Neuron (in vitro differentiated cells): ENCODE measurements at regions not wholly inside any gene's neighbourhood (a gene's known extent, or its start where the extent isn't known, plus 50 kb on each side); places are given as distances from the start of the nearest gene placed in this dataset.

ENCODE experiments used
- H2AFZ ChIP-seq: one replicate; pipeline ENCODE4 v1.6.1; 2013; ENCODE audit warnings: low read depth, mild to moderate bottlenecking, inconsistent platforms, low read length, moderate library complexity
- H3K27me3 ChIP-seq: one replicate; pipeline ENCODE4 v1.6.1; 2013; ENCODE audit warnings: low read length; ENCODE audit not compliant: insufficient read depth
- H3K36me3 ChIP-seq: one replicate; pipeline ENCODE4 v1.6.1; 2013; ENCODE audit warnings: low read length; ENCODE audit not compliant: insufficient read depth
- H3K4me1 ChIP-seq: one replicate; pipeline ENCODE4 v1.6.1; 2013; ENCODE audit warnings: low read length; ENCODE audit not compliant: insufficient read depth
- H3K4me3 ChIP-seq: 2 replicates; pipeline ENCODE4 v1.5.1; 2013; ENCODE audit warnings: mild to moderate bottlenecking, low read length, moderate library complexity
- H3K9me3 ChIP-seq: one replicate; pipeline ENCODE4 v1.6.1; 2013; ENCODE audit warnings: low read length

- no peaks in the 10 kb centered on the region for H3K9me3 ChIP-seq
- no peak overlapping the region for H3K4me3 ChIP-seq
- H3K4me1 ChIP-seq: no peaks in the 10 kb centered on the region
- H2AFZ ChIP-seq: no peak overlapping the region
- no peaks in the 10 kb centered on the region for H3K27me3 ChIP-seq
- no peaks in the 10 kb centered on the region for H3K36me3 ChIP-seq
Measured at GRCh38 chr5:174399411-174399810, 325.0 kb upstream of the MSX2 start.

GRCh38 chr5:174400461-174400860 lies 323.9 kb upstream of the MSX2 start:
- no peaks in the 10 kb centered on the region for H3K36me3 ChIP-seq

GRCh38 chr5:174401793-174402192 lies 322.6 kb upstream of the MSX2 start:
- H3K9me3 ChIP-seq: no peaks in the 10 kb centered on the region
- no peaks in the 10 kb centered on the region for H3K36me3 ChIP-seq

More at GRCh38 chr5:174400461-174400860, 323.9 kb upstream of the MSX2 start:
- Histone ChIP-seq H3K4me1 (no peaks in the 10 kb centered on the region), H2AFZ (no peak overlapping the region), H3K4me3 (no peak overlapping the region), H3K27me3 (no peaks in the 10 kb centered on the region), H3K9me3 (no peaks in the 10 kb centered on the region)

GRCh38 chr5:174402222-174402812 lies 322.1 kb upstream of the MSX2 start:
- H3K4me3 ChIP-seq: no peak overlapping the region
- H3K36me3 ChIP-seq: no peaks in the 10 kb centered on the region
- H3K27me3 ChIP-seq: no peaks in the 10 kb centered on the region
- no peak overlapping the region for H2AFZ ChIP-seq
- no peaks in the 10 kb centered on the region for H3K4me1 ChIP-seq
- H3K9me3 ChIP-seq: no peaks in the 10 kb centered on the region

More at GRCh38 chr5:174401793-174402192, 322.6 kb upstream of the MSX2 start:
- H3K27me3 ChIP-seq: no peaks in the 10 kb centered on the region
- no peaks in the 10 kb centered on the region for H3K4me1 ChIP-seq
- H2AFZ ChIP-seq: no peak overlapping the region
- no peak overlapping the region for H3K4me3 ChIP-seq

- H3K4me3 ChIP-seq: no peak overlapping the region
- H3K36me3 ChIP-seq: no peaks in the 10 kb centered on the region
- no peaks in the 10 kb centered on the region for H3K27me3 ChIP-seq
- no peaks in the 10 kb centered on the region for H3K9me3 ChIP-seq
- H3K4me1 ChIP-seq: no peaks in the 10 kb centered on the region
- no peak overlapping the region for H2AFZ ChIP-seq
Measured at GRCh38 chr5:174404848-174405247, 319.5 kb upstream of the MSX2 start.

GRCh38 chr5:174409070-174409469 lies 315.3 kb upstream of the MSX2 start:
- no peaks in the 10 kb centered on the region for H3K27me3 ChIP-seq
- no peak overlapping the region for H3K4me3 ChIP-seq
- no peaks in the 10 kb centered on the region for H3K36me3 ChIP-seq
- H3K9me3 ChIP-seq: no peaks in the 10 kb centered on the region
- no peak overlapping the region for H2AFZ ChIP-seq
- H3K4me1 ChIP-seq: no peaks in the 10 kb centered on the region

- H3K4me1 ChIP-seq: no peaks in the 10 kb centered on the region
- no peaks in the 10 kb centered on the region for H3K9me3 ChIP-seq
- H3K27me3 ChIP-seq: no peaks in the 10 kb centered on the region
- no peak overlapping the region for H3K4me3 ChIP-seq
- no peak overlapping the region for H2AFZ ChIP-seq
- H3K36me3 ChIP-seq: no peaks in the 10 kb centered on the region
Measured at GRCh38 chr5:174409971-174410370, 314.4 kb upstream of the MSX2 start.

- no peak overlapping the region for H2AFZ ChIP-seq
- H3K4me1 ChIP-seq: no peaks in the 10 kb centered on the region
- H3K27me3 ChIP-seq: no peaks in the 10 kb centered on the region
- no peaks in the 10 kb centered on the region for H3K9me3 ChIP-seq
- no peak overlapping the region for H3K4me3 ChIP-seq
- no peaks in the 10 kb centered on the region for H3K36me3 ChIP-seq
Measured at GRCh38 chr5:174410716-174411478, 313.5 kb upstream of the MSX2 start.

- Histone ChIP-seq H3K4me3 (no peak overlapping the region), H3K4me1 (no peaks in the 10 kb centered on the region), H2AFZ (no peak overlapping the region), H3K27me3 (no peaks in the 10 kb centered on the region), H3K36me3 (no peaks in the 10 kb centered on the region), H3K9me3 (no peaks in the 10 kb centered on the region)
Measured at GRCh38 chr5:174411479-174411819, 312.9 kb upstream of the MSX2 start.

GRCh38 chr5:174412374-174412773 lies 312.0 kb upstream of the MSX2 start:
- Histone ChIP-seq H3K4me1 (no peaks in the 10 kb centered on the region), H2AFZ (no peak overlapping the region), H3K4me3 (no peak overlapping the region), H3K36me3 (no peaks in the 10 kb centered on the region), H3K27me3 (no peaks in the 10 kb centered on the region), H3K9me3 (no peaks in the 10 kb centered on the region)

GRCh38 chr5:174412941-174413340 lies 311.4 kb upstream of the MSX2 start:
- Histone ChIP-seq H3K27me3 (no peaks in the 10 kb centered on the region), H3K4me1 (no peaks in the 10 kb centered on the region), H3K9me3 (no peaks in the 10 kb centered on the region), H3K36me3 (no peaks in the 10 kb centered on the region), H3K4me3 (no peak overlapping the region), H2AFZ (no peak overlapping the region)

- H3K9me3 ChIP-seq: no peaks in the 10 kb centered on the region
- H3K27me3 ChIP-seq: no peaks in the 10 kb centered on the region
- H3K4me3 ChIP-seq: no peak overlapping the region
- H2AFZ ChIP-seq: no peak overlapping the region
- H3K36me3 ChIP-seq: no peaks in the 10 kb centered on the region
- H3K4me1 ChIP-seq: no peaks in the 10 kb centered on the region
Measured at GRCh38 chr5:174413567-174414314, 310.6 kb upstream of the MSX2 start.

GRCh38 chr5:174414315-174414710 lies 310.1 kb upstream of the MSX2 start:
- H2AFZ ChIP-seq: no peak overlapping the region
- no peaks in the 10 kb centered on the region for H3K4me1 ChIP-seq
- no peaks in the 10 kb centered on the region for H3K9me3 ChIP-seq
- H3K4me3 ChIP-seq: no peak overlapping the region
- H3K36me3 ChIP-seq: no peaks in the 10 kb centered on the region
- peaks cover under 1% of the 10 kb centered on the region for H3K27me3 ChIP-seq
